VCaP (cell line): ENCODE measurements at regions not wholly inside any gene's neighbourhood (a gene's known extent, or its start where the extent isn't known, plus 50 kb on each side); places are given as distances from the start of the nearest gene placed in this dataset.

ENCODE experiments used
- H3K27ac ChIP-seq: fragments of 450-650 bp; 2 replicates; pipeline ENCODE4 v1.5.1; 2017
- TF ChIP-seq, protein P1 (sequence below): fragments of 450-650 bp; conservative IDR thresholded peaks from 2 replicates; pipeline ENCODE4 v1.5.1; 2017; ENCODE audit warnings: mild to moderate bottlenecking, moderate library complexity

DNA sequence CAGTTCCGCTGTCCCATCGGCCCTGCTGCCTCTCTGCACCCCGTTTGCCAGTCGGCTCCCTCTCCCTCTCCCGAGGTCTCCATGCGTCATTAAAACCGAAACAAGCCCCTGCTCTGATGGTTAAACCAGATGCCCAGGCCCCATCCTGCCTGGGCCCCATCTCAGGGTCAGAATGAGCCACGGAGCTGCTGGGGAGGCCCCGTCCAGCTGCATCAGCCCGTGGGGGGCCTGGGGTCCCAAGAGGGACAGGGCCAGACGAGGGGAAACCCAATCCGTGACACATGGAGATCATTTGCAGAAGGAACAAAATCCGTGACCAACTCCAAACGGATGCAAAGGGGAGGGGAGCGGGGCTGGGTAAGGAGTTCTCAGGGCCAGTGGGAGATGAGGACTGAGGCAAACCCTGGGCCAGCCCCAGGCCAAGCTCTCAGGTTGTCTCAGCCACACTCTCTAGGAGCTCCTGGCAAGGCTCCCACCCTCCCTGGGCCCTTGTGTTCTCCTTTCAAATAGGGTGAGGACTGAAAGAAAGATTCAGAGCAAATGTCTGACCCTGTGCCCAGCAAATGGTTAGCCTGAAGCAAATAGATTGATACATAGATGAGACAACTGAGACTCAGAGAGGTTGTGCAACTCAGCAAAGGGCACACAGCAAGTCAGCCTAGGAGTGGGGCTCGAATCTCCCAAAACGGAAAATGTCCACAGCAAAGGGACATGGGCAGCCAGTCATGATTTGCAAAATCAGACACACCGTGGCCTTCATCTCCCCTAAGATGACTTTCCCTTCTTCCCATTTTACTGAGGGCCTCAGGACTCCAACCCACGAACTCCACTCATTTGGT, 162.1 kb downstream of the MN1 start:
- H3K27ac ChIP-seq, result no peak overlapping the region

DNA sequence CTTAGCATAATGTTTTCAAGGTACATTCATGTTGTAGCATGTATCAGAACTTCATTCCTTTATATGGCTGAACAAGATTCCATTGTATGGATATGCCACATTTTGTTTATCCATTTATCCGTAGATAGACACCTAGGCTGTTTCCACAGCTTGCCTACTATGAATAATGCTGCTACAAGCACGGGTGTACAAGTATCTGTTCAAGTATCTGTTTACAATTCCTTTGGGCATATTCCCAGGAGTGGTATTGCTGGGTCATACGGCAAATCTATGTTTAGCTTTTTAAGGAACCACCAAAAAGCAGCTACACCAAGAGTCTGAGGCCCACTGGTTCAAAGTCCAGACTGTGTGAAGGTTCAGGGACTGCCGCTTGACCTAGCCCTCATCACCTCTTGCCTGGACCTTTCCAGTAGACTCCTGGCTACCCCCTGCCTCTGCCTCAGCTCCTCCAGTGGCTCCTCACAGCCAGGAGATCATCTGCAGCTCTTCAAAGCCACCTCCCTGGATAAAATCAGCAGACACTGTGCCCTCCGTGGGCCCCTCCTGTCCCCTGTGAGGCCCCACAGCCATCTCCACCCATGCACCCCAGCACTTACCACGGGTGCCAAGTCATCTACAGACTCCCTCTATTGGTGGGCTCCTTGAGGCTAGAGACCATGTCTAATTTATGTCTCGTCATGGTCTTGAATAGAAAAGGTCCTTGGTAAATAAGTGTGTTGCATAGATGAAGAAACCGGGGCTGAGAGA, 160.3 kb downstream of the MN1 start:
- H3K27ac ChIP-seq, result no peak overlapping the region
- TF ChIP-seq, protein P1, sequence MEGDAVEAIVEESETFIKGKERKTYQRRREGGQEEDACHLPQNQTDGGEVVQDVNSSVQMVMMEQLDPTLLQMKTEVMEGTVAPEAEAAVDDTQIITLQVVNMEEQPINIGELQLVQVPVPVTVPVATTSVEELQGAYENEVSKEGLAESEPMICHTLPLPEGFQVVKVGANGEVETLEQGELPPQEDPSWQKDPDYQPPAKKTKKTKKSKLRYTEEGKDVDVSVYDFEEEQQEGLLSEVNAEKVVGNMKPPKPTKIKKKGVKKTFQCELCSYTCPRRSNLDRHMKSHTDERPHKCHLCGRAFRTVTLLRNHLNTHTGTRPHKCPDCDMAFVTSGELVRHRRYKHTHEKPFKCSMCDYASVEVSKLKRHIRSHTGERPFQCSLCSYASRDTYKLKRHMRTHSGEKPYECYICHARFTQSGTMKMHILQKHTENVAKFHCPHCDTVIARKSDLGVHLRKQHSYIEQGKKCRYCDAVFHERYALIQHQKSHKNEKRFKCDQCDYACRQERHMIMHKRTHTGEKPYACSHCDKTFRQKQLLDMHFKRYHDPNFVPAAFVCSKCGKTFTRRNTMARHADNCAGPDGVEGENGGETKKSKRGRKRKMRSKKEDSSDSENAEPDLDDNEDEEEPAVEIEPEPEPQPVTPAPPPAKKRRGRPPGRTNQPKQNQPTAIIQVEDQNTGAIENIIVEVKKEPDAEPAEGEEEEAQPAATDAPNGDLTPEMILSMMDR, result no peak

More for the DNA sequence above, 162.1 kb downstream of the MN1 start:
- TF ChIP-seq, protein P1, result no peak

DNA sequence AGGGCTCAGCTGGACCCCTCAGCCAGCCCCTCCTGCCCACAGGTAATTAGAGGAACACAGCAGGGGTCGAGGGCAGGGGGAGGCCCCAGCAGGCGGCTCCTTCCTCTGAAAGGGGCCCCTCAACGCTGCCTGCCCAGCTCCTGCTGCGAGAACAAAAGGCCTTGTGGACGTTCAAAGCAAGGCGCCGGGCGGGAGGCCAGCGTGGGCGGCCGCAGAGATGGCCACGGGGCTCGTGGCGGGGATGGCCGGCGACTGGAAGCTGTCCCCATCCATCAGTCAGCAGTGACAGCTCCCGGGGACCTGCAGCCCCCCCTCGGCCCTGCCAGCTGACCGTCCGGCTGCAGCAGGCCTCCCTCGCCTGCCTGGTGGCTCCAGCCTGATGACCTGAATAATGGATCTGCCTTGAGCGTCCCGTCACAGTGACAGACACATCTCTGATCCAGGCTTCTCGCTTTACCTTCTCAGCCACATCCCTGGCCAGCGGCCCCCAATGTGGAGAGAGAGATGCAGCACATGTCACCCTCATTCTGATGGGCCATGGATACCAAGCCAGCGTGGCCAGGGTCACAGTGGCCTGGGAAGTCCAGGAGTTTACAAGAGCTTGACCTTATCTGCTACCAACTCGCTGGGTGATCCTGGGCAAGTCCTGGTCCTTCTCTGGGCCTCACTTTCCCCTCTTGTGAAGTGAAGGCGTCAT, 159.3 kb downstream of the MN1 start:
- H3K27ac ChIP-seq, result no peak overlapping the region
- TF ChIP-seq, protein P1, result no peak

DNA sequence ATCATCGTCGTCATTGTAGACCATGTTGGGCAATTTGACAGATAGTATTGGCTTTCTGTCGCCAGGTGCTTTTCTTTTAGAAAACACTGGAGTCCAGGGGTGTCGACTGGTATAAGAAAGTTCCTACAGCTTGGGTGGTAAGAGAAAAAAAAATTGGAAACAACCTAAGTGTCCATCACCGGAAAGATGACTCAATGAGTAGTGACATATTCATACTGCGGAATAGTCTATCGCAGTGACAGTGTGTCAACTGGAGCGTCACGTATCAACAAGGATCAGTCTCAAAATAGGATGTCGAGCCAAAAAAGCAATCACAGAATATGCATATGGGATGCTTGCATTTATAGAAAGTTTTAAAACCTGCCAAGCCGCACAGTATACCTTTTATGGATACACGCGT, 157.6 kb downstream of the MN1 start:
- TF ChIP-seq, protein P1, result no peak
- H3K27ac ChIP-seq, result no peak overlapping the region

DNA sequence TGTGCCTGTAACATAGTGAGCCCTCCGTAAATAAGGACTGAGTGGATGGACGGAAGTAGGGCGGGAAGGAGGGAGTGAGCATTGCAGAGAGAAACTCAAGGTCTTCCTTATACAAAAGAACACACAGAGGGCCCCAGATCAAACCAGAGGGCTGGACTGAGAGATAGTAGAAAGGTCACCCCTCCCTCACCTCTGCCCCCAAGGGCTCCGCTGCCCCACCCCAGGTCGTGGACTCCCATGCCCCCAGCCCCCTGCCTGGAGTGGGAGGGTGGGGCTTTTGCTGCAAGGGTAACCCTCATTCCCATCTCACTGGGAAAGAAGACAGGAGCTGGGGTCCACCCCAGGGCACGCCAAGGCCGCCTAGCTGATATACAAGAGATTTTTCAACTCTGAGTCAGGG, 157.0 kb downstream of the MN1 start:
- H3K27ac ChIP-seq, result no peak overlapping the region

DNA sequence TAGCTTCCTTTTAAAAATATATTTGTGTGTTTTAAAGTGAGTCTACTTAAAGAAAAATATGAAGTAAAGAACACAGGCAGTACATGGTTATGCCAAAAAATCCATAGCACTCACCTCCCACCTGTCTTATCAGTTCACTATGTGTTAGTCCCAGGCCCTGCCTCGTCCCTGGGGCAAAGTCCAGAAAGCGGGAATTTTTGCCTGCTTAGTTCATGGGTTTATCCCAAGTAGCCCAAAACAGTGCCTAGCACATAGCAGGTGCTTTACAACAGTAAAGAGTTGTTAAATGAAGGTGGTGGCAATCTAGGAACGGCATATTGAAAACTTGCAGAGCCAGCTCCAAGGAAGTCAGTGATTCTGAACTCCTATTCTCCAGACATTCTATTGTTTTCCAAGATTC, 154.0 kb downstream of the MN1 start:
- no peak overlapping the region for H3K27ac ChIP-seq
- TF ChIP-seq, protein P1, result no peak

More for the DNA sequence above, 157.0 kb downstream of the MN1 start:
- TF ChIP-seq, protein P1, result no peak

DNA sequence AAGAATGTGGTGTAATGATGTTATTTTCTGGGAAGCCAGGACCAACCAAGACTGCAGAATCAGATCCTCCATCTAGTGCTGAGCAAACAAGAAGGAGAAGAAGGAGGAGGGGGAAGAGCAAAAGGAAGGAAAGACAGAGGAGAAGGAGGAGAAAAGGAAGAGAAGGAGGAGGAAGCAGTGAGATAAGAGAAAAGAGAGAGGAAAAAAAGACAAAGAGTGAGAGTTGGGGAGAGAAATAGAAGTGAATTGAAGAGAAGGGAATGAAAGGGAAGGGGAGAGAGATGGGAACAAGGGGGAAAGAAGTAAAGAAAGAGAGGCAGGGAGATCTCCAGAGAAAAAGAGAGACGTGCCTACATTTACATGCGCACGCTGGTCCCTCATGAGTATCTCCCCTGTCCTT, 153.5 kb downstream of the MN1 start:
- TF ChIP-seq, protein P1, result no peak

More for the DNA sequence above, 153.5 kb downstream of the MN1 start:
- H3K27ac ChIP-seq, result no peak overlapping the region
